Neural cell (in vitro differentiated cells): ENCODE measurements at regions not wholly inside any gene's neighbourhood (a gene's known extent, or its start where the extent isn't known, plus 50 kb on each side); places are given as distances from the start of the nearest gene placed in this dataset.

Experiments
- H2AFZ ChIP-seq: fragments of 200-600, 300-800 bp; sonication (generic), shearing (Covaris generic); 2 replicates; pipeline ENCODE4 v1.6.0; 2014; ENCODE audit warnings: low read depth, mild to moderate bottlenecking, antibody characterized with exemption, low read length, moderate library complexity
- H3F3A ChIP-seq: fragments of 200-600 bp; shearing (Covaris generic); 2 replicates; pipeline ENCODE4 v1.6.1; 2016; ENCODE audit warnings: mild to moderate bottlenecking, moderate library complexity, mixed read lengths, antibody characterized with exemption, low read length; ENCODE audit not compliant: insufficient read depth, poor library complexity, severe bottlenecking
- H3K27ac ChIP-seq: fragments of 200-600, 300-800 bp; sonication (generic), shearing (Covaris generic); 2 replicates; pipeline ENCODE4 v1.5.1; 2014; ENCODE audit warnings: mild to moderate bottlenecking, low read length, moderate library complexity
- H3K27me3 ChIP-seq: fragments of 300-800, 200-600 bp; sonication (generic), shearing (Covaris generic); 2 replicates; pipeline ENCODE4 v1.6.0; 2014; ENCODE audit warnings: mild to moderate bottlenecking, low read depth, low read length, moderate library complexity; ENCODE audit not compliant: insufficient read depth
- H3K36me3 ChIP-seq: fragments of 300-800, 200-600 bp; sonication (generic), shearing (Covaris generic); 2 replicates; pipeline ENCODE4 v1.5.1; 2014; ENCODE audit warnings: mild to moderate bottlenecking, antibody characterized with exemption, low read length, moderate library complexity; ENCODE audit not compliant: insufficient read depth
- H3K4me2 ChIP-seq: fragments of 300-800, 200-600 bp; sonication (generic), shearing (Covaris generic); 2 replicates; pipeline ENCODE4 v1.6.0; 2014; ENCODE audit warnings: mild to moderate bottlenecking, low read length
- H3K4me3 ChIP-seq: fragments of 300-800, 200-600 bp; sonication (generic), shearing (Covaris generic); 2 replicates; pipeline ENCODE4 v1.5.1; 2014; ENCODE audit warnings: mild to moderate bottlenecking, low read length, moderate library complexity
- H3K79me2 ChIP-seq: fragments of 200-600 bp; shearing (Covaris generic); replicated peaks from 2 replicates; pipeline ENCODE4 v1.6.0; 2014; ENCODE audit warnings: mild to moderate bottlenecking, low read length, moderate library complexity; ENCODE audit not compliant: insufficient read depth
- H3K9ac ChIP-seq: fragments of 300-800, 200-600 bp; sonication (generic), shearing (Covaris generic); 2 replicates; pipeline ENCODE4 v1.6.1; 2016; ENCODE audit warnings: mild to moderate bottlenecking, low read length, mixed read lengths
- H3K9me2 ChIP-seq: fragments of 200-600 bp; shearing (Covaris generic); 2 replicates; pipeline ENCODE4 v1.6.1; 2016; ENCODE audit warnings: mild to moderate bottlenecking, low read length, mixed read lengths; ENCODE audit not compliant: insufficient read depth
- H3K9me3 ChIP-seq: fragments of 200-600, 300-800 bp; sonication (generic), shearing (Covaris generic); 2 replicates; pipeline ENCODE4 v1.6.1; 2016; ENCODE audit warnings: mild to moderate bottlenecking, mixed run types, low read length, moderate library complexity, mixed read lengths
- H4K20me1 ChIP-seq: fragments of 200-600 bp; shearing (Covaris generic); 2 replicates; pipeline ENCODE4 v1.6.1; 2016; ENCODE audit warnings: mild to moderate bottlenecking, mixed run types; ENCODE audit not compliant: insufficient read depth
- CTCF ChIP-seq: fragments of 450-650 bp; IDR thresholded peaks from 2 replicates; pipeline ENCODE4 v1.5.1; 2014; ENCODE audit warnings: antibody characterized with exemption, mild to moderate bottlenecking, moderate library complexity; ENCODE audit not compliant: poor library complexity, severe bottlenecking
- EP300 ChIP-seq: fragments of 450-650 bp; conservative IDR thresholded peaks from 2 replicates; pipeline ENCODE4 v1.6.1; 2014; ENCODE audit warnings: antibody characterized with exemption, mild to moderate bottlenecking, moderate library complexity; ENCODE audit not compliant: poor library complexity, severe bottlenecking
- EZH2 ChIP-seq: fragments of 200-600, 300-800 bp; shearing (Covaris generic), sonication (generic); IDR thresholded peaks from 2 replicates; pipeline ENCODE4 v1.6.1; 2014; ENCODE audit warnings: antibody characterized with exemption, low read length, borderline replicate concordance, mild to moderate bottlenecking; ENCODE audit not compliant: insufficient read depth, poor library complexity, severe bottlenecking
- MXI1 ChIP-seq: fragments of 450-650 bp; conservative IDR thresholded peaks from 2 replicates; pipeline ENCODE4 v1.6.1; 2014; ENCODE audit warnings: antibody characterized with exemption, mild to moderate bottlenecking; ENCODE audit not compliant: poor library complexity, severe bottlenecking
- POLR2AphosphoS5 ChIP-seq: IDR thresholded peaks from 2 replicates; pipeline ENCODE4 v1.6.1; 2012
- RAD21 ChIP-seq: fragments of 450-650 bp; conservative IDR thresholded peaks from 2 replicates; pipeline ENCODE4 v1.6.1; 2014; ENCODE audit warnings: antibody characterized with exemption, mild to moderate bottlenecking, moderate library complexity
- REST ChIP-seq: IDR thresholded peaks from 2 replicates; pipeline ENCODE4 v1.6.1; 2012; ENCODE audit warnings: borderline replicate concordance
- SMC3 ChIP-seq: fragments of 450-650 bp; conservative IDR thresholded peaks from 2 replicates; pipeline ENCODE4 v1.6.1; 2014; ENCODE audit warnings: antibody characterized with exemption, mild to moderate bottlenecking, moderate library complexity; ENCODE audit not compliant: poor library complexity
- TAF1 ChIP-seq: IDR thresholded peaks from 2 replicates; pipeline ENCODE4 v1.6.1; 2012; ENCODE audit warnings: low read depth

GRCh38 chr9:69963803-69964202 lies 79.8 kb upstream of the MAMDC2 start:
- H2AFZ ChIP-seq, result no peak overlapping the region
- H3K4me2 ChIP-seq, result no peak overlapping the region
- no peaks in the 10 kb centered on the region for H3K36me3 ChIP-seq
- no peak overlapping the region for H3K4me3 ChIP-seq
- no peak for TF ChIP-seq REST
- TF ChIP-seq RAD21, result no peak
- TF ChIP-seq CTCF, result no peak
- TF ChIP-seq EP300, result no peak
- no peak for TF ChIP-seq SMC3
- H3K79me2 ChIP-seq, result no peaks in the 10 kb centered on the region
- H3F3A ChIP-seq, result no peaks in the 10 kb centered on the region
- H3K27me3 ChIP-seq, result no peaks in the 10 kb centered on the region
- H3K9me3 ChIP-seq, result no peaks in the 10 kb centered on the region
- H3K27ac ChIP-seq, result no peak overlapping the region
- H4K20me1 ChIP-seq, result no peaks in the 10 kb centered on the region
- H3K9me2 ChIP-seq, result no peaks in the 10 kb centered on the region
- no peak overlapping the region for H3K9ac ChIP-seq

GRCh38 chr9:69964446-69964845 lies 79.2 kb upstream of the MAMDC2 start:
- H4K20me1 ChIP-seq, result no peaks in the 10 kb centered on the region
- H3K79me2 ChIP-seq, result no peaks in the 10 kb centered on the region
- H3K9me2 ChIP-seq, result no peaks in the 10 kb centered on the region
- no peak overlapping the region for H3K9ac ChIP-seq
- TF ChIP-seq POLR2AphosphoS5 (no peak), CTCF (no peak), EP300 (no peak), TAF1 (no peak), REST (no peak), MXI1 (no peak), SMC3 (no peak), EZH2 (no peak), RAD21 (no peak)
- H3K4me2 ChIP-seq, result no peak overlapping the region
- no peaks in the 10 kb centered on the region for H3F3A ChIP-seq
- no peaks in the 10 kb centered on the region for H3K36me3 ChIP-seq
- H3K27ac ChIP-seq, result no peak overlapping the region
- no peak overlapping the region for H2AFZ ChIP-seq
- no peak overlapping the region for H3K4me3 ChIP-seq
- H3K27me3 ChIP-seq, result no peaks in the 10 kb centered on the region
- H3K9me3 ChIP-seq, result no peaks in the 10 kb centered on the region
